ENCODE measurements at regions not wholly inside any gene's neighbourhood (a gene's known extent, or its start where the extent isn't known, plus 50 kb on each side); places are given as distances from the start of the nearest gene placed in this dataset.

- no peaks in the 10 kb centered on the region for H3K27me3 ChIP-seq (ENCODE audit: control insufficient read depth, insufficient read depth, low read length)
- H3K36me3 ChIP-seq (ENCODE audit: insufficient read depth, low read length): no peaks in the 10 kb centered on the region
- peaks cover 6% of the 10 kb centered on the region for H3K9me3 ChIP-seq (replicated peaks; ENCODE audit: low read length)
- no peak overlapping the region for H3K4me3 ChIP-seq (ENCODE audit: low read length)
- H3K9ac ChIP-seq (ENCODE audit: low read depth, low read length): no peak overlapping the region
- H3K4me1 ChIP-seq (ENCODE audit: control insufficient read depth, insufficient read depth, low read length): peaks cover 7% of the 10 kb centered on the region
- H3K4me2 ChIP-seq (ENCODE audit: low read length): no peak overlapping the region
These were observed 66.8 kb upstream of the NEBL start for GRCh38 chr10:20963721-20964595.

- H3K27me3 ChIP-seq (ENCODE audit: control insufficient read depth, insufficient read depth, low read length): no peaks in the 10 kb centered on the region
- peaks cover 6% of the 10 kb centered on the region for H3K9me3 ChIP-seq (replicated peaks; ENCODE audit: low read length)
- no peak overlapping the region for H3K4me3 ChIP-seq (ENCODE audit: low read length)
- H3K4me1 ChIP-seq (ENCODE audit: control insufficient read depth, insufficient read depth, low read length): peaks cover 7% of the 10 kb centered on the region
- H3K9ac ChIP-seq (ENCODE audit: low read depth, low read length): no peak overlapping the region
- H3K4me2 ChIP-seq (ENCODE audit: low read length): no peak overlapping the region
- no peaks in the 10 kb centered on the region for H3K36me3 ChIP-seq (ENCODE audit: insufficient read depth, low read length)
These were observed 65.9 kb upstream of the NEBL start for GRCh38 chr10:20963056-20963455.

- H3K9ac ChIP-seq (ENCODE audit: low read depth, low read length): no peak overlapping the region
- H3K4me3 ChIP-seq (ENCODE audit: low read length): no peak overlapping the region
- H3K36me3 ChIP-seq (ENCODE audit: insufficient read depth, low read length): no peaks in the 10 kb centered on the region
- peaks cover 7% of the 10 kb centered on the region for H3K4me1 ChIP-seq (ENCODE audit: control insufficient read depth, insufficient read depth, low read length)
- no peaks in the 10 kb centered on the region for H3K27me3 ChIP-seq (ENCODE audit: control insufficient read depth, insufficient read depth, low read length)
- H3K9me3 ChIP-seq (replicated peaks; ENCODE audit: low read length): peaks cover 6% of the 10 kb centered on the region
- H3K4me2 ChIP-seq (ENCODE audit: low read length): no peak overlapping the region
These were observed 65.1 kb upstream of the NEBL start for GRCh38 chr10:20962165-20962564.

- H3K36me3 ChIP-seq (ENCODE audit: insufficient read depth, low read length): no peaks in the 10 kb centered on the region
- H3K4me1 ChIP-seq (ENCODE audit: control insufficient read depth, insufficient read depth, low read length): peaks cover 7% of the 10 kb centered on the region
- no peak overlapping the region for H3K4me2 ChIP-seq (ENCODE audit: low read length)
- no peak overlapping the region for H3K4me3 ChIP-seq (ENCODE audit: low read length)
- peaks cover under 1% of the 10 kb centered on the region for H3K9me3 ChIP-seq (replicated peaks; ENCODE audit: low read length)
- no peak overlapping the region for H3K9ac ChIP-seq (ENCODE audit: low read depth, low read length)
- H3K27me3 ChIP-seq (ENCODE audit: control insufficient read depth, insufficient read depth, low read length): no peaks in the 10 kb centered on the region
These were observed 62.1 kb upstream of the NEBL start for GRCh38 chr10:20959242-20959641.

GRCh38 chr10:20958764-20959163, 61.7 kb upstream of the NEBL start:
- Histone ChIP-seq H3K27me3 (ENCODE audit: control insufficient read depth, insufficient read depth, low read length) (no peaks in the 10 kb centered on the region), H3K4me1 (ENCODE audit: control insufficient read depth, insufficient read depth, low read length) (peaks cover 7% of the 10 kb centered on the region), H3K36me3 (ENCODE audit: insufficient read depth, low read length) (no peaks in the 10 kb centered on the region), H3K4me2 (ENCODE audit: low read length) (no peak overlapping the region), H3K4me3 (ENCODE audit: low read length) (no peak overlapping the region), H3K9ac (ENCODE audit: low read depth, low read length) (no peak overlapping the region), H3K9me3 (replicated peaks; ENCODE audit: low read length) (no peaks in the 10 kb centered on the region)

- Histone ChIP-seq H3K9ac (ENCODE audit: low read depth, low read length) (no peak overlapping the region), H3K4me3 (ENCODE audit: low read length) (no peak overlapping the region), H3K9me3 (replicated peaks; ENCODE audit: low read length) (no peaks in the 10 kb centered on the region), H3K4me1 (ENCODE audit: control insufficient read depth, insufficient read depth, low read length) (peaks cover 7% of the 10 kb centered on the region), H3K36me3 (ENCODE audit: insufficient read depth, low read length) (no peaks in the 10 kb centered on the region), H3K27me3 (ENCODE audit: control insufficient read depth, insufficient read depth, low read length) (no peaks in the 10 kb centered on the region), H3K4me2 (ENCODE audit: low read length) (no peak overlapping the region)
These were observed 61.1 kb upstream of the NEBL start for GRCh38 chr10:20958225-20958624.

GRCh38 chr10:20957744-20958143, 60.6 kb upstream of the NEBL start:
- no peaks in the 10 kb centered on the region for H3K36me3 ChIP-seq (ENCODE audit: insufficient read depth, low read length)
- H3K9me3 ChIP-seq (replicated peaks; ENCODE audit: low read length): no peaks in the 10 kb centered on the region
- H3K9ac ChIP-seq (ENCODE audit: low read depth, low read length): no peak overlapping the region
- peaks cover 7% of the 10 kb centered on the region for H3K4me1 ChIP-seq (ENCODE audit: control insufficient read depth, insufficient read depth, low read length)
- no peak overlapping the region for H3K4me2 ChIP-seq (ENCODE audit: low read length)
- H3K4me3 ChIP-seq (ENCODE audit: low read length): no peak overlapping the region
- no peaks in the 10 kb centered on the region for H3K27me3 ChIP-seq (ENCODE audit: control insufficient read depth, insufficient read depth, low read length)

- Histone ChIP-seq H3K36me3 (ENCODE audit: insufficient read depth, low read length) (no peaks in the 10 kb centered on the region), H3K4me1 (ENCODE audit: control insufficient read depth, insufficient read depth, low read length) (peaks cover under 1% of the 10 kb centered on the region), H3K4me2 (ENCODE audit: low read length) (no peak overlapping the region), H3K9ac (ENCODE audit: low read depth, low read length) (no peak overlapping the region), H3K4me3 (ENCODE audit: low read length) (no peak overlapping the region), H3K27me3 (ENCODE audit: control insufficient read depth, insufficient read depth, low read length) (no peaks in the 10 kb centered on the region), H3K9me3 (replicated peaks; ENCODE audit: low read length) (no peaks in the 10 kb centered on the region)
These were observed 59.7 kb upstream of the NEBL start for GRCh38 chr10:20956843-20957242.

GRCh38 chr10:20955355-20955893, 58.3 kb upstream of the NEBL start:
- H3K4me3 ChIP-seq (ENCODE audit: low read length): no peak overlapping the region

GRCh38 chr10:20954519-20954918, 57.4 kb upstream of the NEBL start:
- no peak overlapping the region for H3K4me2 ChIP-seq (ENCODE audit: low read length)
- H3K4me3 ChIP-seq (ENCODE audit: low read length): no peak overlapping the region
- H3K9ac ChIP-seq (ENCODE audit: low read depth, low read length): no peak overlapping the region
- H3K27me3 ChIP-seq (ENCODE audit: control insufficient read depth, insufficient read depth, low read length): no peaks in the 10 kb centered on the region
- H3K36me3 ChIP-seq (ENCODE audit: insufficient read depth, low read length): no peaks in the 10 kb centered on the region
- no peaks in the 10 kb centered on the region for H3K9me3 ChIP-seq (replicated peaks; ENCODE audit: low read length)
- no peaks in the 10 kb centered on the region for H3K4me1 ChIP-seq (ENCODE audit: control insufficient read depth, insufficient read depth, low read length)

More at GRCh38 chr10:20955355-20955893, 58.3 kb upstream of the NEBL start:
- Histone ChIP-seq H3K4me1 (ENCODE audit: control insufficient read depth, insufficient read depth, low read length) (no peaks in the 10 kb centered on the region), H3K9me3 (replicated peaks; ENCODE audit: low read length) (no peaks in the 10 kb centered on the region), H3K9ac (ENCODE audit: low read depth, low read length) (no peak overlapping the region), H3K4me2 (ENCODE audit: low read length) (no peak overlapping the region), H3K27me3 (ENCODE audit: control insufficient read depth, insufficient read depth, low read length) (no peaks in the 10 kb centered on the region), H3K36me3 (ENCODE audit: insufficient read depth, low read length) (no peaks in the 10 kb centered on the region)

- no peaks in the 10 kb centered on the region for H3K4me1 ChIP-seq (ENCODE audit: control insufficient read depth, insufficient read depth, low read length)
- no peaks in the 10 kb centered on the region for H3K36me3 ChIP-seq (ENCODE audit: insufficient read depth, low read length)
- no peak overlapping the region for H3K4me3 ChIP-seq (ENCODE audit: low read length)
- H3K9me3 ChIP-seq (replicated peaks; ENCODE audit: low read length): no peaks in the 10 kb centered on the region
- H3K9ac ChIP-seq (ENCODE audit: low read depth, low read length): no peak overlapping the region
- no peaks in the 10 kb centered on the region for H3K27me3 ChIP-seq (ENCODE audit: control insufficient read depth, insufficient read depth, low read length)
- no peak overlapping the region for H3K4me2 ChIP-seq (ENCODE audit: low read length)
These were observed 56.0 kb upstream of the NEBL start for GRCh38 chr10:20953120-20953519.

GRCh38 chr10:20949967-20950366, 52.9 kb upstream of the NEBL start:
- H3K27me3 ChIP-seq (ENCODE audit: control insufficient read depth, insufficient read depth, low read length): no peaks in the 10 kb centered on the region

More at GRCh38 chr10:20949967-20950366, 52.9 kb upstream of the NEBL start:
- Histone ChIP-seq H3K4me3 (ENCODE audit: low read length) (no peak overlapping the region), H3K36me3 (ENCODE audit: insufficient read depth, low read length) (no peaks in the 10 kb centered on the region), H3K9ac (ENCODE audit: low read depth, low read length) (no peak overlapping the region), H3K4me1 (ENCODE audit: control insufficient read depth, insufficient read depth, low read length) (no peaks in the 10 kb centered on the region), H3K9me3 (replicated peaks; ENCODE audit: low read length) (no peaks in the 10 kb centered on the region), H3K4me2 (ENCODE audit: low read length) (no peak overlapping the region)
